ENCODE measurements at regions not wholly inside any gene's neighbourhood (a gene's known extent, or its start where the extent isn't known, plus 50 kb on each side); places are given as distances from the start of the nearest gene placed in this dataset.
"Not testable (repeated sequence)": the region's sequence is repeated elsewhere in the genome, so short reads cannot be mapped to it uniquely, and the experiment has no call there.

DNA sequence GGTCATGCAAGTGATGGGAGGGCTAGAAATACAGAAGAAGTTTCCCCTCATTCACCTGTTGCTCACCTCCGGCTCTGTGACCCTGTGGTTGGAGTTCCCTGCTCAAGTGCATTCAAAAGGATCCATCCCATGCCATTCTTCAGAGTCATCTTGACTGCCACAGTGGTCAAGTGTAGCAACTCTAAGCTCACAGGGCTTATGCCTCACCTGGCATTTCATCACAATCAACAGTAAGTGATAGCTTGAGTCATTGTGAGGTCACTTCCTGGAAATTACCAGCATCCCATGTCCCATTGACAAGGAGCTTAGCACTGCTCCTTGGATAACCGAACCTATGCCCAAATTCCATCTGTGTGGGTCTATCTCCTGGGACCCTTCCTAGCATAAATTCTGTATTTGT, 55.6 kb downstream of the OR4C45 start:
- intact Hi-C loops (cut with DNase I; ENCODE audit: low total_unique reads), result no loop called here
- no peak for DNase-seq (ENCODE audit: low spot score in 2 of 2)
- Histone ChIP-seq H3K4me1 (no peaks in the 10 kb centered on the region), H3K27ac (no peak overlapping the region), H3K4me3 (no peak overlapping the region), H3K27me3 (no peaks in the 10 kb centered on the region), H3K36me3 (no peaks in the 10 kb centered on the region), H3K9me3 (no peaks in the 10 kb centered on the region)
- TF ChIP-seq POLR2AphosphoS5 (IDR thresholded peaks at IDR 0.05) (no peak), POLR2A (IDR thresholded peaks at IDR 0.05) (no peak)
- TF ChIP-seq, protein P1, sequence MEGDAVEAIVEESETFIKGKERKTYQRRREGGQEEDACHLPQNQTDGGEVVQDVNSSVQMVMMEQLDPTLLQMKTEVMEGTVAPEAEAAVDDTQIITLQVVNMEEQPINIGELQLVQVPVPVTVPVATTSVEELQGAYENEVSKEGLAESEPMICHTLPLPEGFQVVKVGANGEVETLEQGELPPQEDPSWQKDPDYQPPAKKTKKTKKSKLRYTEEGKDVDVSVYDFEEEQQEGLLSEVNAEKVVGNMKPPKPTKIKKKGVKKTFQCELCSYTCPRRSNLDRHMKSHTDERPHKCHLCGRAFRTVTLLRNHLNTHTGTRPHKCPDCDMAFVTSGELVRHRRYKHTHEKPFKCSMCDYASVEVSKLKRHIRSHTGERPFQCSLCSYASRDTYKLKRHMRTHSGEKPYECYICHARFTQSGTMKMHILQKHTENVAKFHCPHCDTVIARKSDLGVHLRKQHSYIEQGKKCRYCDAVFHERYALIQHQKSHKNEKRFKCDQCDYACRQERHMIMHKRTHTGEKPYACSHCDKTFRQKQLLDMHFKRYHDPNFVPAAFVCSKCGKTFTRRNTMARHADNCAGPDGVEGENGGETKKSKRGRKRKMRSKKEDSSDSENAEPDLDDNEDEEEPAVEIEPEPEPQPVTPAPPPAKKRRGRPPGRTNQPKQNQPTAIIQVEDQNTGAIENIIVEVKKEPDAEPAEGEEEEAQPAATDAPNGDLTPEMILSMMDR (IDR thresholded peaks at IDR 0.05), result no peak

DNA sequence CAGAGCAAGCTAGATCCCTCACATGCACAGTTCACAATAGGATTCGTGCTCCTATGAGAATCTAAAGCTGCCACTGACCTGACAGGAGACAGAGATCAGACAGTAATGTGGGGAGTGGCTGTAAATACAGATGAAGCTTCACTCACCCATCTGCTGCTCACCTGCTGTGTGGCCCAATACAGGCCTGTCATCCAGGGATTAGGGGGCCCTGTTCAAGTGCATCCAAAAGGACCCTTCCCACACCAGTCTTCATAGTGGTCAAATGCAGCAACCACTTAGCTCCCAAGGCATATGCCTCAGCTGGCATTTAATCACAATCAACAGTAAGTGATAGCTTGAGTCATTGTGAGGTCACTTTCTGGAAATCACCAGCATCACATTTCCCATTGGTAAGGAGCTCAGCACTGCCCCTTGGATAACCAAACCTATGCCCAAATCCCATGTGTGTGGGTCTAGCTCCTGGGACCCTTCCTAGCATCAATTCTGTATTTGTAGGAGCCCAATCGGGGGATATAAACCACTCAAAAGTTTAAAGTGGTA, 65.6 kb downstream of the OR4C45 start:
- no peaks in the 10 kb centered on the region for H3K9me3 ChIP-seq
- H3K4me3 ChIP-seq, result no peak overlapping the region
- H3K27ac ChIP-seq, result no peak overlapping the region
- intact Hi-C loops (cut with DNase I; ENCODE audit: low total_unique reads), result no loop called here
- H3K4me1 ChIP-seq, result no peaks in the 10 kb centered on the region
- H3K36me3 ChIP-seq, result no peaks in the 10 kb centered on the region
- no peaks in the 10 kb centered on the region for H3K27me3 ChIP-seq
- DNase-seq (ENCODE audit: low spot score in 2 of 2), result no peak
- TF ChIP-seq POLR2AphosphoS5 (IDR thresholded peaks at IDR 0.05), result no peak
- TF ChIP-seq POLR2A (IDR thresholded peaks at IDR 0.05), result no peak
- TF ChIP-seq, protein P1 (IDR thresholded peaks at IDR 0.05), result no peak

DNA sequence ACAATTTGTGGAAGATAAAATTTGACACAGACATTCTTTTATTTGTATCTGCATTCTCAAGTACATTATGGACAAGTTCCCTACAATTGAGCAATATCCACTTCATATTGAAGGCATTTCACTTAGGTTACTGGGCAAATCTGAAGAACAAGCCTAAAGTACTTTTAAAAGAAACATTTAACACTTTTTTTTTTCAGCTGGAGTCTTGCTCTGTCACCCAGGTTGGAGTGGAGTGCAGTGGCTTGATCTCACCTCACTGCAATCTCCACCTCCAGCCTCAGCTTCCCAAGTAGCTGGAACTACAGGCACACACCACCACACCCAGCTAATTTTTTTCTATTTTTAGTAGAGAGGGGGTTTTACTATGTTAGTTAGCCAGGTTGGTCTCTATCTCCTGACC, 70.2 kb downstream of the OR4C45 start:
- Histone ChIP-seq H3K4me1 (no peaks in the 10 kb centered on the region), H3K4me3 (no peak overlapping the region), H3K27me3 (no peaks in the 10 kb centered on the region), H3K9me3 (no peaks in the 10 kb centered on the region), H3K27ac (no peak overlapping the region), H3K36me3 (no peaks in the 10 kb centered on the region)
- TF ChIP-seq, protein P1 (IDR thresholded peaks at IDR 0.05), result no peak
- no peak for TF ChIP-seq POLR2A (IDR thresholded peaks at IDR 0.05)
- TF ChIP-seq POLR2AphosphoS5 (IDR thresholded peaks at IDR 0.05), result no peak
- intact Hi-C loops (cut with DNase I; ENCODE audit: low total_unique reads), result no loop called here
- DNase-seq (ENCODE audit: low spot score in 2 of 2), result no peak

DNA sequence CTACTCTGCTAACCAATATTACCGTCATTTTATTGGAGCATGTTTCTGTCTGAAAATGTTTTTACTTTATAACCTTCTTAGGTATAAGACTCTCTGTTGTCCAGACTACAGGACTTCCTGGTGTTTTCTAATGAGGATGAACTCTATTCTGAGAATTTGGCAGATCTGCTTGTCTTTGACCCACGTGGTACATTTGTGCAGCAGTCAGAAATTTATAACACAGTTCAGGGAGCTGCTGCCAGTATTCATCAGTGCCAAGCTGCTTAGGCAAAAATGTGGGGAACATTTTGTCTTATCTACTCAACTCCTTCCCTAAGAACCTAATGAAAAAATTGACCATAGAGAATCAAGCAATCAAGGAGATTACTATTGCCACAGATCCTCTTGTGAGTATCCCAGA, 108.0 kb downstream of the OR4C45 start:
- DNase-seq (ENCODE audit: low spot score in 2 of 2); H3K27me3 ChIP-seq; H3K27ac ChIP-seq; H3K4me3 ChIP-seq; H3K4me1 ChIP-seq; intact Hi-C loops (cut with DNase I; ENCODE audit: low total_unique reads); H3K9me3 ChIP-seq; H3K36me3 ChIP-seq: not testable (repeated sequence)

DNA sequence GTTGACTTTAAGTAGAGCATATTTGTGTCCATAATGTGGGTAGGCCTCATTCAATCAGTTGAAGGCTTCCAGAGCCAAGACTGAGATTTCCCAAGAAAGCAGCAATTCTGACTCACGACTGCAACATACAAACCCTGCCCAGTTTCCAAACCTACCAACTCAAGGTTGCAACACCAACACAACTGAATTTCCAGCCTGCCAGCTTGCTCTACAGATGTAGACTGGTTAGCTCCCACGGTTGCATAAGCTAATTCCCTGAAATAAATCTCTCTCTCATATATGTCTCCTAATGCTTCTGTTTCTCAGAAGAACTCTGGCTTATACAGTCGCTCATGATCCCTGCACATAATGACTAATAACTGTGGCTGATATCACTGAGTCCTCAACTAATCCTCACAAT, 113.6 kb downstream of the OR4C45 start:
- intact Hi-C loops (cut with DNase I; ENCODE audit: low total_unique reads); DNase-seq (ENCODE audit: low spot score in 2 of 2); H3K4me3 ChIP-seq: not testable (repeated sequence)

DNA sequence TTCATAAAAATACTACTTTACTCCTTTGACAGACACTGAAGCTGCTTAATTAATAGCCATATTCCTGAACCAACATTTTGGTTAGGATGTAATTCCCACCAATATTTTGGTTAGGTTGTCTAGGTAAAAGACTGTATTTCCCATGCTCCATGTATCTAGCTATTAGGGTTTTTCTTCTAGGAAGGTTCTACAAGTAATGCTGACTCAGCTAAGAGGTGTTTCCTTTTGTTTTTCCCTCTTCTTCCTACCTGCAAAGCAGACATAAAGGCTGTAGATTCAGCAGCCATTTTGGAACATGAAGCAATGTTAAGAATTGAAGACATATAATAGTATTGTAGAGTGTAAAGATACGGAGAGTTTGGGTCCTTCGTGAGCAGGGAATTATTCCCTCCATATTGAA, 115.3 kb downstream of the OR4C45 start:
- H3K4me3 ChIP-seq; H3K27me3 ChIP-seq; DNase-seq (ENCODE audit: low spot score in 2 of 2); intact Hi-C loops (cut with DNase I; ENCODE audit: low total_unique reads); H3K27ac ChIP-seq; H3K4me1 ChIP-seq; H3K9me3 ChIP-seq; H3K36me3 ChIP-seq: not testable (repeated sequence)

More for the DNA sequence above, 113.6 kb downstream of the OR4C45 start:
- not testable (repeated sequence) for H3K4me1 ChIP-seq, H3K36me3 ChIP-seq, H3K9me3 ChIP-seq, H3K27me3 ChIP-seq, H3K27ac ChIP-seq

DNA sequence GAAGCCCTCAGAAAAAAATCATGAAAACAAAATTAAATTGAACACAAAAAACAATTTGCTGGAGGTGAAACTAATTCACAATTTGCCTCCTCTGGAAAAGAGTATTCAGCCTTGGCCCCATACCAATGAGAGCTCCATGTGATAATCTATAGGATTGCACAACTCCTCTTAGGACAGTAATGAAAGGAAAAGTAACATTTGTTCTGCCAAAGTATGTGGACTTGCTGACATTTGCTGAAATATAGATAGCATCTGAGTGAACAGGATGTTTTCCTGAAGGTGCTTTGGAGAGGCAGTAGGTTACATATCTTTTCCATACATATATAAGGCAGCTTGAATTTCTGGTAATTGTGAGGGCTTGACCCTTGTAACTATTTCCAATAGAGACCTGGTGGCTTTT, 122.8 kb downstream of the OR4C45 start:
- no peak overlapping the region for H3K27ac ChIP-seq
- no peaks in the 10 kb centered on the region for H3K27me3 ChIP-seq
- intact Hi-C loops (cut with DNase I; ENCODE audit: low total_unique reads), result no loop called here
- H3K36me3 ChIP-seq, result no peaks in the 10 kb centered on the region
- no peak for TF ChIP-seq POLR2AphosphoS5 (IDR thresholded peaks at IDR 0.05)
- TF ChIP-seq, protein P1 (IDR thresholded peaks at IDR 0.05), result no peak
- no peak for TF ChIP-seq POLR2A (IDR thresholded peaks at IDR 0.05)
- no peak overlapping the region for H3K4me3 ChIP-seq
- peaks cover 0 to 7% of the 10 kb centered on the region in 2 donors for H3K9me3 ChIP-seq
- no peaks in the 10 kb centered on the region for H3K4me1 ChIP-seq
- no peak for DNase-seq (ENCODE audit: low spot score in 2 of 2)
